Lung (tissue), 11 donors: ENCODE measurements at regions not wholly inside any gene's neighbourhood (a gene's known extent, or its start where the extent isn't known, plus 50 kb on each side); places are given as distances from the start of the nearest gene placed in this dataset.

Source experiments
- ATAC-seq: fragments of 200-7000 bp; cut with Tn5 transposase; one replicate; pipeline ENCODE4 v1.9.1; 2020; ENCODE audit warnings: moderate number of reproducible peaks; ENCODE audit not compliant: insufficient read depth, low FRiP score
- DNase-seq, 3 donors: peaks; one replicate each; pipeline ENCODE4 v3.0.0-alpha.2; 2013 to 2017
- H3K27ac ChIP-seq, 2 donors: one replicate each; pipeline ENCODE4 v1.5.1; 2013; ENCODE audit warnings: mild to moderate bottlenecking in 2 of 2, moderate library complexity in 2 of 2, control low read depth in 1 of 2, inconsistent platforms in 1 of 2, low read depth in 1 of 2, low read length in 1 of 2
- H3K27me3 ChIP-seq, 3 donors: one replicate each; pipeline ENCODE4 v1.5.1; 2013; ENCODE audit warnings: low read length in 2 of 3; ENCODE audit not compliant: control insufficient read depth in 3 of 3, insufficient read depth in 3 of 3
- H3K36me3 ChIP-seq, 4 donors: one replicate each; pipeline ENCODE4 v1.5.1; 2013; ENCODE audit warnings: low read length in 4 of 4, mild to moderate bottlenecking in 1 of 4, moderate library complexity in 1 of 4; ENCODE audit not compliant: control insufficient read depth in 4 of 4, insufficient read depth in 4 of 4
- H3K4me1 ChIP-seq, 5 donors: one replicate each; pipeline ENCODE4 v1.5.1; 2013; ENCODE audit warnings: low read length in 5 of 5, mild to moderate bottlenecking in 2 of 5, moderate library complexity in 1 of 5; ENCODE audit not compliant: control insufficient read depth in 5 of 5, insufficient read depth in 5 of 5
- H3K4me3 ChIP-seq: one replicate; pipeline ENCODE4 v1.5.1; 2013; ENCODE audit warnings: mild to moderate bottlenecking, control low read depth, moderate library complexity
- H3K9ac ChIP-seq, 2 donors: one replicate each; pipeline ENCODE4 v1.5.1; 2013; ENCODE audit warnings: low read length in 2 of 2, control low read depth in 1 of 2; ENCODE audit not compliant: insufficient read depth in 1 of 2
- H3K9me3 ChIP-seq, 4 donors: one replicate each; pipeline ENCODE4 v1.5.1; 2013; ENCODE audit warnings: low read length in 3 of 4, mild to moderate bottlenecking in 1 of 4, moderate library complexity in 1 of 4; ENCODE audit not compliant: control insufficient read depth in 4 of 4, insufficient read depth in 3 of 4
- WGBS, 2 donors: extraction: QIAGEN DNeasy Blood & Tissue Kit; methylation state at CpG; one replicate each; pipeline ENCODE4 v1.1.7; 2013; 5-methylcytosine and 5-hydroxymethylcytosine counted together
- TF ChIP-seq, protein P1 (sequence below): IDR thresholded peaks from 2 replicates; pipeline ENCODE4 v1.5.1; 2012; ENCODE audit warnings: mild to moderate bottlenecking; ENCODE audit errors: control extremely low read depth, extremely low read depth
- donor health status: control.
- donor health status: control.
- donor health status: Bipolar disorder and iron deficiency.
- donor health status: healthy.
- donor health status: DM: yes; HTN: yes; CAD: no.

DNA sequence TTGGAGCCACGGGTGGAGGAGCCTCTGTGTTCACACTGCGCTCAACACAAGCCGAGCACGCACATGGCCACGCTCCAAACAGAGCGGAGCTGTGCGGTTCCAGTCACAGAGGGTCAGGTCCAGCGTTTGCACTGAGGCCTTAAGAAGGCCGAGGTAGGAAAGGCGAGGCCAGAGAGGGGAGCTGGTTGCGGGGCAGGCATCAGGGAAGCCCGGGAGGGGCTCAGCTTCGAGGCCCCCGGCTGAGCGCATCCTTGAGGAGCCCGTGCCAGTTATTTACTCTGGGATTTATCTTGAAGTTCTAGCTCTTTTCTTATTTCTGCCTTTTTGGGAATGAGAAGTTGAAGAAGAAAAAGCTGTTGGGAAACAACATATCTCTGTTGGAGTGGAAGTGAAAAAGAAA is 140.8 kb downstream of the IRX1 start:
- TF ChIP-seq, protein P1, sequence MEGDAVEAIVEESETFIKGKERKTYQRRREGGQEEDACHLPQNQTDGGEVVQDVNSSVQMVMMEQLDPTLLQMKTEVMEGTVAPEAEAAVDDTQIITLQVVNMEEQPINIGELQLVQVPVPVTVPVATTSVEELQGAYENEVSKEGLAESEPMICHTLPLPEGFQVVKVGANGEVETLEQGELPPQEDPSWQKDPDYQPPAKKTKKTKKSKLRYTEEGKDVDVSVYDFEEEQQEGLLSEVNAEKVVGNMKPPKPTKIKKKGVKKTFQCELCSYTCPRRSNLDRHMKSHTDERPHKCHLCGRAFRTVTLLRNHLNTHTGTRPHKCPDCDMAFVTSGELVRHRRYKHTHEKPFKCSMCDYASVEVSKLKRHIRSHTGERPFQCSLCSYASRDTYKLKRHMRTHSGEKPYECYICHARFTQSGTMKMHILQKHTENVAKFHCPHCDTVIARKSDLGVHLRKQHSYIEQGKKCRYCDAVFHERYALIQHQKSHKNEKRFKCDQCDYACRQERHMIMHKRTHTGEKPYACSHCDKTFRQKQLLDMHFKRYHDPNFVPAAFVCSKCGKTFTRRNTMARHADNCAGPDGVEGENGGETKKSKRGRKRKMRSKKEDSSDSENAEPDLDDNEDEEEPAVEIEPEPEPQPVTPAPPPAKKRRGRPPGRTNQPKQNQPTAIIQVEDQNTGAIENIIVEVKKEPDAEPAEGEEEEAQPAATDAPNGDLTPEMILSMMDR = no peak
- Histone ChIP-seq H3K4me1 (peaks cover 0 to 6% (median 0%) of the 10 kb centered on the region in 5 donors), H3K27ac (no peak overlapping the region), H3K9me3 (no peaks in the 10 kb centered on the region), H3K9ac (no peak overlapping the region), H3K4me3 (no peak overlapping the region), H3K36me3 (no peaks in the 10 kb centered on the region), H3K27me3 (peaks cover 0 to 2% (median 0%) of the 10 kb centered on the region in 3 donors)
- no peak for DNase-seq
- no peak for ATAC-seq
- WGBS, 2 donors = 76 to 85% methylated on average over 16 of the region's 16 CpGs

DNA sequence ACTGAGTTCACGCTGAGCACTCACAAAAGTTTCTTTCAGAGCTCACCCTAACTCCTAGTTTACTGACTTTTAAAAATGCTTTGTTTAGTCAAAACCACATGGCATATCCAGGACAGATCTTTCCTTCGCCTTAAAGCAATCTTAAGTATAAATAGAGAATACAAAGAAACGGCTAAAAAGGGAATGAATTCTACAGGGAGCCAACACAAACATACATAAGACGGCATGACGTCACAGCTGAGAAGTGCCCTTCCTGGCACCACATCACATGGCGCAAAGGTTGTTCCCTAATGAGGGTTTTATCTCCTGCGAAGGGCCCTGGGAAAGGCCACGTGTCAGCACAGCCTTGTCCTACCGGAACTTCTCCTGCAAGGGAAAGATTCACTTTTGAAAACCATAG is 141.3 kb downstream of the IRX1 start:
- 75 to 86% methylated on average over 9 of the region's 9 CpGs for WGBS, 2 donors
- ATAC-seq = no peak

DNA sequence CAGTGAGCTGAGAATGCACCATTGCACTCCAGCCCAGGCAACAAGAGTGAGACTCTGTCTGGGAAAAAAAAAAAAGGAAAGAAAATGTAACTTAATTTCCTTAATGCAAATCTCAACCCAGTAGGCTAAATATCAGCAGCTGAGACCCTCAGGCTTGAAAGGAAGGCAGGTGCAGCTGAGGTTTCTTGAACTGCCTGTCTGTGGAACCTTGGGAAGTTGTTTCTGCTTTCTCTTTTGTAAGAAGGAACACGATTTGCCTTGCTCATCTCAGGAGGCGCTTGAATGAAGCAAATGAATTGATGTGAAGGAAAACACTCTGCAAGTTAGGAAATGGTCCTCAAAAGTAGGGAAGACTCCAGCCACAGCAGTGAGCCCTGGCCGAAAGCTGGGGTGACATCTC is 143.3 kb downstream of the IRX1 start:
- Histone ChIP-seq H3K9ac (no peak overlapping the region), H3K9me3 (no peaks in the 10 kb centered on the region), H3K4me1 (peaks cover 0 to 6% (median 0%) of the 10 kb centered on the region in 5 donors), H3K36me3 (no peaks in the 10 kb centered on the region), H3K4me3 (no peak overlapping the region), H3K27ac (no peak overlapping the region), H3K27me3 (peaks cover 0 to 2% (median 0%) of the 10 kb centered on the region in 3 donors)
- TF ChIP-seq, protein P1 = no peak
- no peak for DNase-seq
- ATAC-seq = no peak
- WGBS, 2 donors = 77 to 83% methylated on average over 3 of the region's 3 CpGs

More for the DNA sequence above, 141.3 kb downstream of the IRX1 start:
- DNase-seq = peak in 1 of 3 donors; percentile 6
- Histone ChIP-seq H3K27me3 (peaks cover 0 to 2% (median 0%) of the 10 kb centered on the region in 3 donors), H3K4me3 (no peak overlapping the region), H3K9me3 (no peaks in the 10 kb centered on the region), H3K9ac (no peak overlapping the region), H3K27ac (no peak overlapping the region), H3K36me3 (no peaks in the 10 kb centered on the region), H3K4me1 (peaks cover 0 to 6% (median 0%) of the 10 kb centered on the region in 5 donors)
- TF ChIP-seq, protein P1 = no peak
